ENCODE measurements at regions not wholly inside any gene's neighbourhood (a gene's known extent, or its start where the extent isn't known, plus 50 kb on each side); places are given as distances from the start of the nearest gene placed in this dataset.

- intact Hi-C loops (cut with micrococcal nuclease): no loop called here
Observed at GRCh38 chr18:44125446-44125845, 555.2 kb upstream of the SETBP1 start.

- intact Hi-C loops (cut with micrococcal nuclease): no loop called here
Observed at GRCh38 chr18:44126598-44126997, 554.1 kb upstream of the SETBP1 start.

- intact Hi-C loops (cut with micrococcal nuclease): no loop called here
Observed at GRCh38 chr18:44128365-44128764, 552.3 kb upstream of the SETBP1 start.

GRCh38 chr18:44130376-44130942 is 550.2 kb upstream of the SETBP1 start:
- intact Hi-C loops (cut with micrococcal nuclease): loop anchor here (1.0 to 5.0 kb wide), 2 partner anchors 1082 to 1252 kb away; no protein-coding TSS in a partner anchor

- intact Hi-C loops (cut with micrococcal nuclease): loop anchor here (5.0 kb wide), 1 partner anchor 1249 kb away; no protein-coding TSS in a partner anchor
Observed at GRCh38 chr18:44133483-44133882, 547.2 kb upstream of the SETBP1 start.

- intact Hi-C loops (cut with micrococcal nuclease): loop anchor here (5.0 kb wide), 1 partner anchor 1248 kb away; no protein-coding TSS in a partner anchor
Observed at GRCh38 chr18:44134447-44134846, 546.2 kb upstream of the SETBP1 start.

GRCh38 chr18:44135741-44136140 is 544.9 kb upstream of the SETBP1 start:
- intact Hi-C loops (cut with micrococcal nuclease): no loop called here

- intact Hi-C loops (cut with micrococcal nuclease): no loop called here
Observed at GRCh38 chr18:44136326-44136725, 544.4 kb upstream of the SETBP1 start.

- intact Hi-C loops (cut with micrococcal nuclease): no loop called here
Observed at GRCh38 chr18:44143072-44143471, 537.6 kb upstream of the SETBP1 start.

GRCh38 chr18:44149706-44150105 is 531.0 kb upstream of the SETBP1 start:
- intact Hi-C loops (cut with micrococcal nuclease): no loop called here

GRCh38 chr18:44153981-44154380 is 526.7 kb upstream of the SETBP1 start:
- intact Hi-C loops (cut with micrococcal nuclease): no loop called here

- intact Hi-C loops (cut with micrococcal nuclease): no loop called here
Observed at GRCh38 chr18:44156126-44156525, 524.6 kb upstream of the SETBP1 start.

GRCh38 chr18:44156776-44157335 is 523.8 kb upstream of the SETBP1 start:
- intact Hi-C loops (cut with micrococcal nuclease): no loop called here

GRCh38 chr18:44170208-44170880 is 510.3 kb upstream of the SETBP1 start:
- intact Hi-C loops (cut with micrococcal nuclease): no loop called here

GRCh38 chr18:44171301-44171700 is 509.4 kb upstream of the SETBP1 start:
- intact Hi-C loops (cut with micrococcal nuclease): no loop called here

GRCh38 chr18:44175891-44176290 is 504.8 kb upstream of the SETBP1 start:
- intact Hi-C loops (cut with micrococcal nuclease): no loop called here

- intact Hi-C loops (cut with micrococcal nuclease): no loop called here
Observed at GRCh38 chr18:44178476-44178875, 502.2 kb upstream of the SETBP1 start.

GRCh38 chr18:44179693-44180092 is 501.0 kb upstream of the SETBP1 start:
- intact Hi-C loops (cut with micrococcal nuclease): no loop called here

- intact Hi-C loops (cut with micrococcal nuclease): no loop called here
Observed at GRCh38 chr18:44180683-44181082, 500.0 kb upstream of the SETBP1 start.

- intact Hi-C loops (cut with micrococcal nuclease): no loop called here
Observed at GRCh38 chr18:44181951-44182747, 498.5 kb upstream of the SETBP1 start.

GRCh38 chr18:44186001-44186400 is 494.7 kb upstream of the SETBP1 start:
- intact Hi-C loops (cut with micrococcal nuclease): no loop called here

- intact Hi-C loops (cut with micrococcal nuclease): no loop called here
Observed at GRCh38 chr18:44187090-44187489, 493.6 kb upstream of the SETBP1 start.

Data from T-helper 1 cell treated with Interleukin-12 subunit alpha and Interleukin-12 subunit beta and Interleukin-4 antibody, amounts not matched to agents 30 ng/mL and 1 ng/mL, for 36 hours (primary cell).